ENCODE measurements at regions not wholly inside any gene's neighbourhood (a gene's known extent, or its start where the extent isn't known, plus 50 kb on each side); places are given as distances from the start of the nearest gene placed in this dataset.

DNA sequence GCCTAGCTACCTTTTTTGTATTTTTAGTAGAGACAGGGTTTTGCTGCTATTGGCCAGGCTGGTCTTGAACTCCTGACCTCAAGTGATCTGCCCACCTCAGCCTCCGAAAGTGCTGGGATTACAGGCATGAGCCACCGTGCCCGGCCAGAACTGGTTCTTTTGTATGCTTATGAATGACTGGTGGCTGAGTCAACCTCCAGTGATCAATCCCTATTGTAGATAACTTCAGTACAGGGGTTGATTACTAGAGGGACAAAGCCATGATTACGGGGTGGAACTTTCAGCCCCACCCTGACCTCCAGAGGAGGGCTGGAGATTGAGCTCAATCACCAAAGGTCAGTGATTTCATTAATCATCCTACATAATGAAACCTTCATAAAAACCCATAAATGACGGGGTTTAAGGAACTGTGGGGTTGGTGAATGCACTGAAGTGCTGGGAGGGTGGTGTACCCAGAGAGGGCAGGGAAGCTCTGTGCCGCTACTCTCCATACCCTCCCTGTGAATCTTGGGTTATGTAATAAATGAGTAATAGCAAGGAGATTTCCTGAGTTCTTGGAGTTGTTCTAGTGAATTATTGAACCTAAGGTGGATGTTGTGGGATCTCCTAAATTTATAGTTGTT is 281.8 kb upstream of the CXCR4 start:
- H3K36me3 Mint-ChIP-seq (ENCODE audit: insufficient read depth in 1 of 3, low read depth in 3 of 3), result no peaks in the 10 kb centered on the region; a peak in 1 of 7 replicates
- Histone ChIP-seq H3K4ac (ENCODE audit: low read depth, low read length) (no peak overlapping the region), H3K9ac (ENCODE audit: extremely low read depth, insufficient read length, low read length) (no peak overlapping the region), H3K4me1 (ENCODE audit: insufficient read depth, low read length) (no peaks in the 10 kb centered on the region), H4K8ac (replicated peaks; ENCODE audit: insufficient read length, low read depth, low read length) (no peak overlapping the region), H4K91ac (ENCODE audit: insufficient read length, low read depth, low read length) (no peak overlapping the region), H3K14ac (ENCODE audit: insufficient read depth, low read length) (no peak overlapping the region), H3K27me3 (ENCODE audit: insufficient read depth, low read length) (no peaks in the 10 kb centered on the region), H2BK120ac (ENCODE audit: low read depth, low read length, poor library complexity, severe bottlenecking) (no peak overlapping the region), H3T11ph (ENCODE audit: low read length) (no peak overlapping the region), H4K5ac (ENCODE audit: insufficient read length, low read depth, low read length) (no peak overlapping the region), H3K56ac (ENCODE audit: insufficient read length, low read depth, low read length) (no peak overlapping the region), H2BK15ac (ENCODE audit: low read depth, low read length) (no peak overlapping the region), H4K20me1 (ENCODE audit: control insufficient read depth, insufficient read depth, insufficient read length) (no peaks in the 10 kb centered on the region), H3K23ac (ENCODE audit: insufficient read length, low read depth, low read length) (no peak overlapping the region), H3K79me1 (ENCODE audit: insufficient read depth, low read depth, low read length, poor library complexity, severe bottlenecking) (no peaks in the 10 kb centered on the region), H2BK5ac (ENCODE audit: insufficient read length, low read length) (no peak overlapping the region), H2AK5ac (ENCODE audit: insufficient read length, low read length) (no peak overlapping the region), H3K23me2 (ENCODE audit: insufficient read length, low read depth, low read length, poor library complexity, severe bottlenecking) (no peaks in the 10 kb centered on the region), H3K9me3 (ENCODE audit: control insufficient read depth, low read depth, low read length) (no peaks in the 10 kb centered on the region), H2BK12ac (ENCODE audit: insufficient read length, low read depth, low read length) (no peak overlapping the region), H3K18ac (ENCODE audit: insufficient read length, low read depth, low read length) (no peak overlapping the region), H3K27ac (ENCODE audit: insufficient read length, low read depth, low read length) (no peak overlapping the region), H3K4me2 (ENCODE audit: insufficient read depth, insufficient read length, low read length) (no peak overlapping the region), H2AFZ (ENCODE audit: low read length) (no peak overlapping the region), H3K79me2 (ENCODE audit: insufficient read depth, low read length) (no peaks in the 10 kb centered on the region), H2BK20ac (ENCODE audit: low read depth, low read length, poor library complexity, severe bottlenecking) (no peak overlapping the region)
- no CpG with 5 or more reads among the region's 6 CpGs for WGBS (ENCODE audit: extremely low coverage, insufficient read length, low lambda C conversion rate)
- H3K27me3 Mint-ChIP-seq (ENCODE audit: low read depth), result peaks cover 14% of the 10 kb centered on the region
- H3K4me1 Mint-ChIP-seq, result no peaks in the 10 kb centered on the region
- TF ChIP-seq, protein P1, sequence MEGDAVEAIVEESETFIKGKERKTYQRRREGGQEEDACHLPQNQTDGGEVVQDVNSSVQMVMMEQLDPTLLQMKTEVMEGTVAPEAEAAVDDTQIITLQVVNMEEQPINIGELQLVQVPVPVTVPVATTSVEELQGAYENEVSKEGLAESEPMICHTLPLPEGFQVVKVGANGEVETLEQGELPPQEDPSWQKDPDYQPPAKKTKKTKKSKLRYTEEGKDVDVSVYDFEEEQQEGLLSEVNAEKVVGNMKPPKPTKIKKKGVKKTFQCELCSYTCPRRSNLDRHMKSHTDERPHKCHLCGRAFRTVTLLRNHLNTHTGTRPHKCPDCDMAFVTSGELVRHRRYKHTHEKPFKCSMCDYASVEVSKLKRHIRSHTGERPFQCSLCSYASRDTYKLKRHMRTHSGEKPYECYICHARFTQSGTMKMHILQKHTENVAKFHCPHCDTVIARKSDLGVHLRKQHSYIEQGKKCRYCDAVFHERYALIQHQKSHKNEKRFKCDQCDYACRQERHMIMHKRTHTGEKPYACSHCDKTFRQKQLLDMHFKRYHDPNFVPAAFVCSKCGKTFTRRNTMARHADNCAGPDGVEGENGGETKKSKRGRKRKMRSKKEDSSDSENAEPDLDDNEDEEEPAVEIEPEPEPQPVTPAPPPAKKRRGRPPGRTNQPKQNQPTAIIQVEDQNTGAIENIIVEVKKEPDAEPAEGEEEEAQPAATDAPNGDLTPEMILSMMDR (conservative IDR thresholded peaks at IDR 0.05), result no peak
- no peak overlapping the region for H3K27ac Mint-ChIP-seq
- no peak overlapping the region for H3K4me3 Mint-ChIP-seq
- DNase-seq, result no peak
- H3K9me3 Mint-ChIP-seq, result no peaks in the 10 kb centered on the region
